KOPT-K1 (cell line): ENCODE measurements at regions not wholly inside any gene's neighbourhood (a gene's known extent, or its start where the extent isn't known, plus 50 kb on each side); places are given as distances from the start of the nearest gene placed in this dataset.

ENCODE experiments used
- H3K27ac ChIP-seq: fragments of 200-600 bp; sonication (generic); 2 replicates; pipeline ENCODE4 v1.5.1; 2016; ENCODE audit warnings: antibody characterized with exemption, mild to moderate bottlenecking, low read depth, low read length; ENCODE audit not compliant: poor library complexity, severe bottlenecking
- H3K36me3 ChIP-seq: fragments of 200-600 bp; sonication (generic); 2 replicates; pipeline ENCODE4 v1.5.1; 2017; ENCODE audit warnings: antibody characterized with exemption, mild to moderate bottlenecking, low read length, moderate library complexity; ENCODE audit not compliant: insufficient read depth
- H3K9me3 ChIP-seq: fragments of 200-600 bp; sonication (generic); 2 replicates; pipeline ENCODE4 v1.5.1; 2017; ENCODE audit warnings: antibody characterized with exemption, low read length, mild to moderate bottlenecking; ENCODE audit not compliant: insufficient read depth, poor library complexity, severe bottlenecking

GRCh38 chr11:91219535-91219934 is 996.7 kb upstream of the CHORDC1 start:
- Histone ChIP-seq H3K36me3 (no peaks in the 10 kb centered on the region), H3K27ac (no peak overlapping the region), H3K9me3 (no peaks in the 10 kb centered on the region)

DNA sequence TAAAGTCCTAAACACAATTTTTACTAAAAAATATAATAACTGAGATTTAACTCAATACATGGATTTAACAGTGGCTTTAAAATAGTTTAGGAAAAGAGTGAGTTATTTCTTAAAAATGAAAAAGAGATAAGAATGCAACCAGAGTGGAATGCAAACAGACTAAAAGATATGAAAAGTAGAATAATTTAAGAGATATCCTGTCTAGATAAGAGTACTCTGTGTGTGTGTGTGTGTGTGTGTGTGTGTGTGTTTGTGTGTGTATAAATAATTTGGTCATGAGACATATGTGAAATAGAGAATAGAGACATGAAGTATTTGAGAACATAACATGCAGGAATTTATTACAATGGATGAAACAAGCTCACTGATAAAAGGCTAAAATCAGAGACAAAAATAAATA is 986.9 kb upstream of the CHORDC1 start:
- H3K9me3 ChIP-seq: no peaks in the 10 kb centered on the region
- no peak overlapping the region for H3K27ac ChIP-seq
- H3K36me3 ChIP-seq: no peaks in the 10 kb centered on the region

DNA sequence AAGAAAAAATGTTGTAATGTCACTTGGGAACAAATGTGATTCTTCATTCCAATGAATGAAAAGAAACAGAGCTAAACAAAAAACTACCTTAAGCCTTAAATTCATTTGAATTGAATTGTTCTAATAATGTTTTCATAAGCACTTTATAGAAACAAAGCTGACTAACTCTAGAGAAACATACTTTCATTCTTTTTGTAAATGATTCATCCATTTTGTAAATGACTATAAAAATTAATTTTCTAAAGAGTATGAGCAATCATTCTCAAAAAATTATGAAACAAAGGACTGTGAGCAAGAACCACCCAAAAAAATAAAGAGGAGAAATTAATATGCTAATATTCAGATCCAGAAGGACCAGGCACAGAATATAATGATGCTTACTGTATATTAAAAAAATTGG is 986.5 kb upstream of the CHORDC1 start:
- H3K36me3 ChIP-seq: no peaks in the 10 kb centered on the region
- no peak overlapping the region for H3K27ac ChIP-seq
- no peaks in the 10 kb centered on the region for H3K9me3 ChIP-seq

- Histone ChIP-seq H3K27ac (no peak overlapping the region), H3K9me3 (no peaks in the 10 kb centered on the region), H3K36me3 (no peaks in the 10 kb centered on the region)
Observed at GRCh38 chr11:91199866-91200265, 977.0 kb upstream of the CHORDC1 start.

DNA sequence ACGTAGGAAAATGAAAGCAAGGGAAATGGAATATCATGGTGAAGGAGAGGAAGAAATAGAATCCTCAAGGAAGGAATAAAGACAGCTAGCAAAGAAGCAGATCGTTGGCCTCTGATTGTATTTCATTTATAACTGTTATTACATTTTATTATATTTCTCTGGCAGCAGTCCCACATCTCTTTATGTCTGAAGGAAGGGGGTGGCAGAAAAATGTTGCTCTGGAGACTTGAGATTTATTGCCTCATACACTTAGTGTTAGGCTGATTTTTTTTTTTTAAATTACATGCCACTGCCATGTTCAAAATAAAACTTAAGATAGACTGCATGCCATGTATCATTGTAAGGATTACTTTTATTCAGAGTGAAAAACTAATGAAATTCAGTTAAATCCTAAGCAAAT is 971.7 kb upstream of the CHORDC1 start:
- H3K9me3 ChIP-seq: no peaks in the 10 kb centered on the region
- H3K27ac ChIP-seq: no peak overlapping the region
- H3K36me3 ChIP-seq: no peaks in the 10 kb centered on the region

GRCh38 chr11:91188484-91188883 is 965.6 kb upstream of the CHORDC1 start:
- H3K9me3 ChIP-seq: no peaks in the 10 kb centered on the region
- no peak overlapping the region for H3K27ac ChIP-seq
- no peaks in the 10 kb centered on the region for H3K36me3 ChIP-seq

DNA sequence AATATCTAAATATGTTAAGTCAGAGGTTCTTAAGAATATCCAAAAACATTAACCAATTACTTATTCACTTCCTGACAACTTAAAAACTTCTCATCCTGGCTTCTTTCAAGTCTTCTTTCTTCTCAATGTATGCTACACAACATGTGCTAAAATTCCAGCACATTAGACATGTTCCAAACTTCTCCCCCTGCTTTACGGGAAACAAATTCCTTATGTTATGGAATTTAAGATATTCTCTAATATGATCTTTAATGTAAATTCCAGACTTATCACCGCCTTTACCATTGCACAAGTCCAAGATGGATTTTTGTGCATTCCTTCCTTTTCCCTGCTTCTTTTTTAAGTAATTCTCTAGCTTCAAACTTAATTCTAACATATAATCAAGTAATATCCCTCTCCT is 964.5 kb upstream of the CHORDC1 start:
- no peak overlapping the region for H3K27ac ChIP-seq
- H3K36me3 ChIP-seq: no peaks in the 10 kb centered on the region
- H3K9me3 ChIP-seq: no peaks in the 10 kb centered on the region

DNA sequence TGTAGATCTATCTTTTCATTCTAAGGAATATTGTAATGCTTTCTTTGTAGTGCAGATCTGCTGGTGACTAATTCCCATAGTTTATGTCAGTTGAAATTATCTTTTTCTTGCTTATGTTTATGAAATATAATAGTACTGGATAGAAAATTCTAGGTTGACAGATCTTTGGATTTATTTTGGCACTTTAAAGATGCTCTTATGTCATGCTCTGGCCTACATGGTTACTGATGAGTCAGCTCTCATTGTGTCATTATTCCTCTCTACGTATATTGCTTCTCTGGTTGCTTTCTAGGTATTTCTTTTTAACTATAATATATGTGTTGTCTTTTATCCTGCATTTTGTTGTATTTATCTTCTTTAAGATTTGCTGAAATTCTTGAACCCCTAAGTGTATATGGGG is 955.5 kb upstream of the CHORDC1 start:
- Histone ChIP-seq H3K36me3 (no peaks in the 10 kb centered on the region), H3K9me3 (no peaks in the 10 kb centered on the region), H3K27ac (no peak overlapping the region)

DNA sequence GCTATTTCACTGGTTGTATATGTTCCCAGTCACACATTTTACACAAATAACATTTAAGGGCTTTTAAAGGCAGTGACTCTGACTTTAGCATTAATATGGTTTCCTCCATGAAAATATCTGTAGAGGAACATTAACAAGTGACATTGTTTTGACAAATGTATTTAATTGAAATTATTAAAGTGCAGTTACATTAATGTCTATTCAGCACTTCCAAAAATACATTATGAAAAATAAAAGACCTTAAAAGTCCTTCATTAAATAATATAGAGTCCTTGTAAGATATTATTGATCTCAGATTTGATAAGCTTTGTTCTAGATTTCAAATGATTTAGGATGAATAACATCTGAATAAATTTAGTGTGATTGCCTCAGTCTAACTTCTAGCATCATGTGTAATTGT is 951.9 kb upstream of the CHORDC1 start:
- no peak overlapping the region for H3K27ac ChIP-seq
- no peaks in the 10 kb centered on the region for H3K9me3 ChIP-seq
- H3K36me3 ChIP-seq: no peaks in the 10 kb centered on the region

- Histone ChIP-seq H3K27ac (no peak overlapping the region), H3K36me3 (no peaks in the 10 kb centered on the region), H3K9me3 (no peaks in the 10 kb centered on the region)
Observed at GRCh38 chr11:91174193-91174592, 951.3 kb upstream of the CHORDC1 start.

GRCh38 chr11:91173701-91174100 is 950.9 kb upstream of the CHORDC1 start:
- Histone ChIP-seq H3K9me3 (no peaks in the 10 kb centered on the region), H3K27ac (no peak overlapping the region), H3K36me3 (no peaks in the 10 kb centered on the region)

- no peak overlapping the region for H3K27ac ChIP-seq
- H3K9me3 ChIP-seq: no peaks in the 10 kb centered on the region
- no peaks in the 10 kb centered on the region for H3K36me3 ChIP-seq
Observed at GRCh38 chr11:91170711-91171110, 947.9 kb upstream of the CHORDC1 start.

GRCh38 chr11:91164452-91164822 is 941.6 kb upstream of the CHORDC1 start:
- Histone ChIP-seq H3K9me3 (no peaks in the 10 kb centered on the region), H3K27ac (no peak overlapping the region), H3K36me3 (no peaks in the 10 kb centered on the region)

DNA sequence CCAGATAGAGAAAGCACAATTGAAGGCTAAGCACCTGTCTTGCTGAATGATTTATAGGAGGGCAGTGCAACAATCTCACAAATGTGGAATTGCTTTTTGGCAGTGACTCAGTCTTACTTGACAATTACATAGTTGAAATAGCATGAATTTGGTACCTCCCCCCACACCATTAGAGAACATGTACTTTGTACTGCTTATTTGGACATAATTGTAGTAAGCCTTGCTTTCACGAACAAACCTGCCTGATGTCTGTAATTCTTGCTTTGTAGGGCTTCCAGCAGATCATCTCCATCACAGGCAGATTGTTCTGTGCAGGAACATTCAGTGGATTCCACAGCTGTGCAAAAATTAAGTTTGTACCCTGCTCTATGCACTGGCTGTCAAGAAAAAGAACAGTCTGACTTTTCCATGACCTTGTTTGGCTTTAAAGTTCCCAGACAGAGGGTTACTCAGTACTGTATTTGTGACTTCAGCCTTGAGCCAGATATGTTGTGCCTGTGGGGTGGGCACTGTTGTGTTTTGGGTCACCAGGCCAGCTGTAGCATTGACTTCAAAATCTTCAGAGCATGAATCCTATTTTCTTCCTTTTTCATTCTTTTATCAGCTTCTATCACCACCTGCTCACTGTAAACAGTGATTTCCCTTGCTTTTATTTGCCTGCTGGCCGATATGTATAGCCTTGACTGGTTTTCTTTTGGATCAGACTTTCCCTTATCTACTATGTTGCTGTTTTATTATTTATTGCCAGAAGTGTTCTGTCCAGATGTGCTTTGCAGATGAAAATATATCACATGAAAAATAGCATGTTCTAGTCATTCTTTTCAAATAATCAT is 941.0 kb upstream of the CHORDC1 start:
- no peak overlapping the region for H3K27ac ChIP-seq
- H3K9me3 ChIP-seq: no peaks in the 10 kb centered on the region
- no peaks in the 10 kb centered on the region for H3K36me3 ChIP-seq

DNA sequence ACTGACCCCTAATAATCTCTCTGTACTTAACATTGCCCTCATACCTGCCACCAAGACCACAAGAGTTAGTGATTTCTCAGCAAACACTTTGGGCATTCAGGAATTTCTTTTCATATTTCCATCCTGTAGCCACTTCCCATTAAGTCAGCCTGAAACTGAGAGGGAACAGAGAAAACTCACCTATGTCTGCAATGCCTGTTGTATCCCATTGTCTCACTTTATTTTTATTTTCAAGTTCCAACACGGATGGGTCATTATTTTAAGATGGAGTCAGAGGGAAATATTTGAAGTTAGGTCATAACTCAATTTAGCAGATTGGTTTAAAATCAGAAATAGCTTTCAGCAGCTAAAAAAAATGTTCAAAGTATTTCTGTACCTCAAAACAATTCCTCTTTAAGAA is 937.8 kb upstream of the CHORDC1 start:
- no peaks in the 10 kb centered on the region for H3K9me3 ChIP-seq
- no peak overlapping the region for H3K27ac ChIP-seq
- no peaks in the 10 kb centered on the region for H3K36me3 ChIP-seq

GRCh38 chr11:91158891-91159537 is 936.2 kb upstream of the CHORDC1 start:
- Histone ChIP-seq H3K36me3 (no peaks in the 10 kb centered on the region), H3K9me3 (no peaks in the 10 kb centered on the region), H3K27ac (no peak overlapping the region)
